Psoas muscle (tissue), 7 donors: ENCODE measurements at regions not wholly inside any gene's neighbourhood (a gene's known extent, or its start where the extent isn't known, plus 50 kb on each side); places are given as distances from the start of the nearest gene placed in this dataset.

Source experiments
- ATAC-seq, 4 donors: fragments of 200-7000 bp; cut with Tn5 transposase; one replicate each; pipeline ENCODE4 v1.9.1; 2020; ENCODE audit warnings: moderate library complexity in 3 of 4, mild to moderate bottlenecking in 2 of 4
- DNase-seq, 2 donors: peaks; one replicate each; pipeline ENCODE4 v3.0.0-alpha.2; 2020
- H3K27ac ChIP-seq: fragments of 200-600 bp; one replicate; pipeline ENCODE4 v1.8.0; 2022
- H3K27me3 ChIP-seq, 3 donors: fragments of 200-600 bp in 1 of 3; one replicate each; pipeline versions ENCODE4 v1.6.1 to v1.8.0; 2013 to 2022; ENCODE audit warnings: low read length in 2 of 3, mild to moderate bottlenecking in 2 of 3, moderate library complexity in 1 of 3; ENCODE audit not compliant: insufficient read depth in 3 of 3
- H3K36me3 ChIP-seq, 2 donors: fragments of 200-600 bp in 1 of 2; one replicate each; pipeline versions ENCODE4 v1.6.1 to v1.8.0; 2013 to 2022; ENCODE audit warnings: low read depth in 1 of 2, mild to moderate bottlenecking in 1 of 2, moderate library complexity in 1 of 2; ENCODE audit not compliant: insufficient read depth in 1 of 2
- H3K4me1 ChIP-seq: fragments of 200-600 bp; one replicate; pipeline ENCODE4 v1.8.0; 2022
- H3K4me3 ChIP-seq: fragments of 200-600 bp; one replicate; pipeline ENCODE4 v1.8.0; 2022; ENCODE audit warnings: mild to moderate bottlenecking
- H3K9me3 ChIP-seq: fragments of 200-600 bp; one replicate; pipeline ENCODE4 v1.8.0; 2022
- WGBS, 3 donors: extraction: QIAGEN DNeasy Blood & Tissue Kit; methylation state at CpG; one replicate each; pipeline versions ENCODE4 v1.1.6 to v1.1.7; 2013; 5-methylcytosine and 5-hydroxymethylcytosine counted together
- intact Hi-C, 2 donors: fragments of 100-400 bp; cut with DNase I; formaldehyde crosslinking; loops; one replicate each; pipeline versions ENCODE4 v1.11.0 to v1.14.2; 2022
- TF ChIP-seq, protein P1 (sequence below): fragments of 200-600 bp; IDR thresholded peaks from one replicate; pipeline ENCODE4 v1.8.0; 2022; ENCODE audit warnings: antibody characterized with exemption
- donor health status: healthy with polysubstance abuse.
- donor health status: DM: no; HTN: no; CAD: no; lungs with moderate emphysema.
- donor health status: Bipolar disorder and iron deficiency.
- donor health status: healthy.
- donor health status: DM: yes; HTN: yes; CAD: no.
- donor health status: DM: no; HTN: no; CAD: no.
- donor health status: DM: yes; HTN: yes; CAD: no.

DNA sequence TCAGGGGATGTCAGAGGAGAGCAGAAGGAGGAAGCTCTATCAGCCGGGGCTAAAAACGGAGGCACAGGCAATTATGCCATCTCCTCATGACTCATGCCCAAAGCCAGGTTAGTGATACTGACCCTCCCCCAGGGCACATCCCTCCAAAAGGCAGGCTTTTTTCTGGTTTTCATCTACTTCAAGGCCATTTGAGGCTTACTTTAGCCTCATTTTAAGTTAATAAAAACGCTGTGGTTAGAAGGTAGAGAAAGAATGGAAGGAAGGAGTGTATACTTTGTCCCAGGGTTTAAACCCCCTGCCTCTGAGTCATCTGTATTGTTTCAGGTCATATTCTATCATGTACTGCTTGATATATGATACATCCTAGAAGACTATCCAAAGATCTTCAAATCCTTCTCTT lies 89.7 kb upstream of the NDP start:
- ATAC-seq, result no peak
- TF ChIP-seq, protein P1, sequence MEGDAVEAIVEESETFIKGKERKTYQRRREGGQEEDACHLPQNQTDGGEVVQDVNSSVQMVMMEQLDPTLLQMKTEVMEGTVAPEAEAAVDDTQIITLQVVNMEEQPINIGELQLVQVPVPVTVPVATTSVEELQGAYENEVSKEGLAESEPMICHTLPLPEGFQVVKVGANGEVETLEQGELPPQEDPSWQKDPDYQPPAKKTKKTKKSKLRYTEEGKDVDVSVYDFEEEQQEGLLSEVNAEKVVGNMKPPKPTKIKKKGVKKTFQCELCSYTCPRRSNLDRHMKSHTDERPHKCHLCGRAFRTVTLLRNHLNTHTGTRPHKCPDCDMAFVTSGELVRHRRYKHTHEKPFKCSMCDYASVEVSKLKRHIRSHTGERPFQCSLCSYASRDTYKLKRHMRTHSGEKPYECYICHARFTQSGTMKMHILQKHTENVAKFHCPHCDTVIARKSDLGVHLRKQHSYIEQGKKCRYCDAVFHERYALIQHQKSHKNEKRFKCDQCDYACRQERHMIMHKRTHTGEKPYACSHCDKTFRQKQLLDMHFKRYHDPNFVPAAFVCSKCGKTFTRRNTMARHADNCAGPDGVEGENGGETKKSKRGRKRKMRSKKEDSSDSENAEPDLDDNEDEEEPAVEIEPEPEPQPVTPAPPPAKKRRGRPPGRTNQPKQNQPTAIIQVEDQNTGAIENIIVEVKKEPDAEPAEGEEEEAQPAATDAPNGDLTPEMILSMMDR, result no peak
- no peaks in the 10 kb centered on the region for H3K36me3 ChIP-seq

DNA sequence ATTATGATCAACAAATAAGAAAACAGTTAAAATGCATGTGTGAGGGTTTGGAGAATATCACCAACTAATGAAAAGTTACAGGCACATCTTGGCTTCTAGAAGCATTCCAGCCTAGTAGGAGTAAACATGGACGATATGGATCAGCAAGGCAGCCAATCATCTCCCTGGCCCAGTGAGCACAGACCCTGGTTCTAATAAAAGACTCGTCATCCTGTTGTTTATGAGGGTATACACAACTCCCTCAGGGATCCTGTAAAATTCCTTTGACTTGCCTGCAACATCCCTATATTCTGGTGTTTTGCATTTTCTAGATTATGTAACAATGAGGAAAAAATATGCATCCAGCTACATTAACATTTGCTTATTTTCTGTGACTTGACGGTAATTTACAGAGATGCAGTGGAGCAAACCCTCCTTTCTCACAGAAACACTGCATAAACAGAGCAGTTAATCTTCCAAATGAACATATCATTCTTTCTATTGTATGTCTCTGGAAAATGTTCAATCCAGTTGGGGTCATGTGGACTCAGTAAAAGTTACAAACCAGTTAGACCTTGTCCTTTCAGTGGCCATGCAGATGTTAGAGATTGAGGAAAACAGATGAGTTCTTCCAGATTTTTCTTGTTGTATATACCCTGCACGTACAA lies 88.9 kb upstream of the NDP start:
- no peak for DNase-seq
- Histone ChIP-seq H3K4me1 (no peaks in the 10 kb centered on the region), H3K27me3 (peaks cover 0 to 19% (median 0%) of the 10 kb centered on the region in 3 donors), H3K36me3 (no peaks in the 10 kb centered on the region), H3K27ac (no peak overlapping the region), H3K9me3 (no peaks in the 10 kb centered on the region), H3K4me3 (no peak overlapping the region)
- intact Hi-C loops, result no loop called here
- TF ChIP-seq, protein P1, result no peak
- ATAC-seq, result no peak
- WGBS, 3 donors, result 40 to 53% (median 43%) methylated on average over 4 of the region's 4 CpGs

More for the DNA sequence above, 89.7 kb upstream of the NDP start:
- H3K27me3 ChIP-seq, result peaks cover 0 to 13% (median 0%) of the 10 kb centered on the region in 3 donors
- H3K9me3 ChIP-seq, result no peaks in the 10 kb centered on the region
- intact Hi-C loops, result no loop called here
- DNase-seq, result no peak
- no peak overlapping the region for H3K4me3 ChIP-seq
- no peaks in the 10 kb centered on the region for H3K4me1 ChIP-seq
- WGBS, 3 donors, result 40 to 47% (median 42%) methylated on average over 3 of the region's 3 CpGs
- no peak overlapping the region for H3K27ac ChIP-seq

DNA sequence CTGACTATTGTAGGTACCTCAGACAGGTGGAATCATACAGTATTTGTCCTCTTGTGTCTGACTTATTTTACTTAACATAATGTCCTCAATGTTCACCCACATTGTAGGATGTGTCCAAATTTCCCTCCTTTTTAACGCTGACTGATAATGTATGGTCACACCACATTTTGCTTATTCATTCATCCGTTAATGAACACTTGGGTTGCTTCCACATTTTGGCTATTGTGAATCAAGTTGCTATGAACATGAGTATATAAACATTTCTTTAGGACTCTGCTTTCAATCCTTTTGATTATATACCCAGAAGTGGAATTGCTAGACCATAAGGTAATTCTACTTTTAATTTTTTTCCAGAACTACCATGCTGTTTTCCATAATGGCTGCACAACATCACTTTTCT lies 87.0 kb upstream of the NDP start:
- intact Hi-C loops, result no loop called here
- H3K27me3 ChIP-seq, result peaks cover 0 to 33% (median 0%) of the 10 kb centered on the region in 3 donors
- H3K36me3 ChIP-seq, result no peaks in the 10 kb centered on the region
- no peak for ATAC-seq
- H3K27ac ChIP-seq, result no peak overlapping the region
- 59 to 64% (median 63%) methylated on average over 2 of the region's 2 CpGs for WGBS, 3 donors
- TF ChIP-seq, protein P1, result no peak
- DNase-seq, result no peak
- H3K4me3 ChIP-seq, result no peak overlapping the region
- no peaks in the 10 kb centered on the region for H3K4me1 ChIP-seq
- H3K9me3 ChIP-seq, result no peaks in the 10 kb centered on the region

DNA sequence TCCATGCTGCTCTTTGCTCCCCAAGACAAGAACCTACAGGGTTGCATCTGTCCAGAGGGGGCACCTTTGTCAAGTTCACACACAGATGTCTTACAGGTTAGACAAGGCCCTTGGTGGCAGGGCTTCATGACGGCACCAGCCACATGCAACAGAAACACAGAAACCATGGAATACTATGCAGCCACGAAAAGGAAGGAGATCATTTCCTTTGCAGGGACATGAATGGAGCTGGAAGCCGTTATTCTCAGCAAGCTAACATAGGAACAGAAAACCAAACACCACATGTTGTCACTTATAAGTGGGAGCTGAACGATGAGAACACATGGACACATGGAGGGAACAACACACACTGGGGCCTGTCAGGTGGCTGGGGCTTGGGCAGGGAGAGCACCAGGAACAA lies 85.1 kb upstream of the NDP start:
- no peaks in the 10 kb centered on the region for H3K9me3 ChIP-seq
- ATAC-seq, result no peak
- H3K4me3 ChIP-seq, result no peak overlapping the region
- no peak overlapping the region for H3K27ac ChIP-seq
- H3K27me3 ChIP-seq, result peaks cover 0 to 35% (median 0%) of the 10 kb centered on the region in 3 donors
- TF ChIP-seq, protein P1, result no peak
- H3K36me3 ChIP-seq, result no peaks in the 10 kb centered on the region
- intact Hi-C loops, result no loop called here
- H3K4me1 ChIP-seq, result no peaks in the 10 kb centered on the region
- WGBS, 3 donors, result 81 to 95% (median 91%) methylated on average over 4 of the region's 4 CpGs
- no peak for DNase-seq

DNA sequence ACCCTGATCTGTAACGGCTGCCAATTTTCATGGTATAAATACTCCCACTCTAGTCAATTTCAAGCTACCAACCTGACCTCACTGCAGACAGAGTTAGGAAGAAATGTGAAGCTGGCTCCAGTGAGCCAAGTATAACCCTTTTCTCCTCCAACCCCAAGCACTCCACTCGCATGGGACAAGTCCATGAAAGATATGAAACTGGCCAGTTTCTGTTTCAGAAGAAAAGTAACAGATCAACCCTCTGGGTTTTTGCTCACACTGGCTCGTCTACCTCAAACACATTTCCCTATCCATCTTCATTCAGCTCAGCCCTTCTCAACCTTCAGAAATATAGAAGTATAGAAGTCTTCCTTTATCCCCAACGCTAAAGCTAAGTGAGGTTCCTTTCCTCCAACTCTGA lies 82.4 kb upstream of the NDP start:
- Histone ChIP-seq H3K9me3 (no peaks in the 10 kb centered on the region), H3K27ac (no peak overlapping the region), H3K36me3 (no peaks in the 10 kb centered on the region), H3K4me3 (no peak overlapping the region), H3K4me1 (no peaks in the 10 kb centered on the region), H3K27me3 (peaks cover 0 to 29% (median 0%) of the 10 kb centered on the region in 3 donors)
- intact Hi-C loops, result no loop called here
- 36 to 51% (median 47%) methylated on average over 4 of the region's 4 CpGs for WGBS, 3 donors
- TF ChIP-seq, protein P1, result no peak
- no peak for DNase-seq
- ATAC-seq, result no peak
